CD8-positive, alpha-beta memory T cell (primary cell): ENCODE measurements at regions not wholly inside any gene's neighbourhood (a gene's known extent, or its start where the extent isn't known, plus 50 kb on each side); places are given as distances from the start of the nearest gene placed in this dataset.
"Not testable (repeated sequence)": the region's sequence is repeated elsewhere in the genome, so short reads cannot be mapped to it uniquely, and the experiment has no call there.

Source experiments
- CTCF ChIA-PET: fragments of 350-600 bp; sonication (Branson Sonifier 250); formaldehyde crosslinking; loops from one replicate; lab custom pipeline; 2021; ENCODE audit warnings: antibody characterized with exemption; lab: Charles Lee
- POLR2A ChIA-PET: fragments of 350-600 bp; sonication (Branson Sonifier 250); formaldehyde crosslinking; loops from one replicate; lab custom pipeline; 2021; ENCODE audit warnings: antibody characterized with exemption; lab: Charles Lee
- DNase-seq, 5 donors: peaks; one replicate each; pipeline versions ENCODE4 v3.0.0 to v3.0.0-alpha.2; 2020 to 2022; ENCODE audit warnings: mixed read lengths in 1 of 5
- H3K27ac ChIP-seq: one replicate; pipeline ENCODE4 v1.7.0; 2013; ENCODE audit warnings: low read depth, mild to moderate bottlenecking, low read length, moderate library complexity
- H3K27me3 ChIP-seq: 2 replicates; pipeline ENCODE4 v1.7.0; 2013; ENCODE audit warnings: low read length, mild to moderate bottlenecking; ENCODE audit not compliant: insufficient read depth, poor library complexity, severe bottlenecking
- H3K36me3 ChIP-seq: 2 replicates; pipeline ENCODE4 v1.7.0; 2013; ENCODE audit warnings: mild to moderate bottlenecking, low read length, moderate library complexity; ENCODE audit not compliant: insufficient read depth
- H3K4me1 ChIP-seq: 2 replicates; pipeline ENCODE4 v1.7.0; 2013; ENCODE audit warnings: mild to moderate bottlenecking, low read length, moderate library complexity; ENCODE audit not compliant: insufficient read depth
- H3K4me3 ChIP-seq: 2 replicates; pipeline ENCODE4 v1.7.0; 2013; ENCODE audit warnings: mild to moderate bottlenecking, low read length
- H3K9me3 ChIP-seq: 2 replicates; pipeline ENCODE4 v1.7.0; 2013; ENCODE audit warnings: mild to moderate bottlenecking, low read length
- H3K27ac Mint-ChIP-seq, 8 donors: one replicate each; pipeline ENCODE4 v1.8.0; 2020 to 2021; ENCODE audit warnings: mixed read lengths in 8 of 8, mild to moderate bottlenecking in 6 of 8, inconsistent platforms in 3 of 8, moderate library complexity in 3 of 8
- H3K27me3 Mint-ChIP-seq, 2 donors: one replicate each; pipeline ENCODE4 v1.8.0; 2020 to 2021; ENCODE audit warnings: mixed read lengths in 2 of 2, mild to moderate bottlenecking in 1 of 2, moderate library complexity in 1 of 2
- H3K36me3 Mint-ChIP-seq, 3 donors: one replicate each; pipeline ENCODE4 v1.8.0; 2020 to 2021; ENCODE audit warnings: mixed read lengths in 3 of 3, inconsistent platforms in 1 of 3, mild to moderate bottlenecking in 1 of 3
- H3K4me1 Mint-ChIP-seq, 3 donors: one replicate each; pipeline ENCODE4 v1.8.0; 2020 to 2021; ENCODE audit warnings: mixed read lengths in 3 of 3, inconsistent platforms in 1 of 3, mild to moderate bottlenecking in 1 of 3
- H3K4me3 Mint-ChIP-seq, 7 donors: one replicate each; pipeline ENCODE4 v1.8.0; 2020 to 2021; ENCODE audit warnings: mixed read lengths in 7 of 7, mild to moderate bottlenecking in 6 of 7, moderate library complexity in 4 of 7, inconsistent platforms in 2 of 7
- H3K9me3 Mint-ChIP-seq, 5 donors: one replicate each; pipeline ENCODE4 v1.8.0; 2020 to 2022; ENCODE audit warnings: mixed read lengths in 5 of 5, mild to moderate bottlenecking in 3 of 5, moderate library complexity in 2 of 5, inconsistent platforms in 1 of 5

DNA sequence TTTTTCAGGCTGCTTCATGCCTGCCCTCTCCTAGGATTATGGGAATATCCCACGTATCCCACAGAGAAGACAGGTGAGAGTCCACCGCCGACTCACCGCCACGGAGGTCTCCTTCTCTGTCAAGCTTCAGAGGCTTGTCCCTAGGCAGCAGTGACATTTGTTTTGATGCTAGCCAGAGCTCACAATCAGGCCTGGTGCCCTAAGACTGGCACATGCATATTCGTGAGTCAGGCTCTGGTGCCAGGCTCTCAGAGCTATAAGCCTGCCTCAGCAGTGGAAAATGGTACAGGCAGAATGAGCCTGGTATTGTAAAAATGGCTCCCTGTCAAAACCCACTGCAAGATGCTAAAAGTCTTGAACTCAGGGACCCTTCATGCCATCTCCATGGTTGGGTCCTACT lies 65.5 kb downstream of the RBMY1A1 start:
- H3K4me3 ChIP-seq: no peak overlapping the region
- no peak overlapping the region for H3K27ac ChIP-seq
- no peak overlapping the region for H3K4me3 Mint-ChIP-seq
- no peaks in the 10 kb centered on the region for H3K27me3 ChIP-seq
- H3K9me3 Mint-ChIP-seq: no peaks in the 10 kb centered on the region
- H3K36me3 ChIP-seq: no peaks in the 10 kb centered on the region
- no peaks in the 10 kb centered on the region for H3K27me3 Mint-ChIP-seq
- POLR2A ChIA-PET: no interaction called here
- no peaks in the 10 kb centered on the region for H3K36me3 Mint-ChIP-seq
- H3K4me1 Mint-ChIP-seq: no peaks in the 10 kb centered on the region
- H3K9me3 ChIP-seq: no peaks in the 10 kb centered on the region
- H3K27ac Mint-ChIP-seq: no peak overlapping the region
- CTCF ChIA-PET: no interaction called here
- no peaks in the 10 kb centered on the region for H3K4me1 ChIP-seq
- no peak for DNase-seq

DNA sequence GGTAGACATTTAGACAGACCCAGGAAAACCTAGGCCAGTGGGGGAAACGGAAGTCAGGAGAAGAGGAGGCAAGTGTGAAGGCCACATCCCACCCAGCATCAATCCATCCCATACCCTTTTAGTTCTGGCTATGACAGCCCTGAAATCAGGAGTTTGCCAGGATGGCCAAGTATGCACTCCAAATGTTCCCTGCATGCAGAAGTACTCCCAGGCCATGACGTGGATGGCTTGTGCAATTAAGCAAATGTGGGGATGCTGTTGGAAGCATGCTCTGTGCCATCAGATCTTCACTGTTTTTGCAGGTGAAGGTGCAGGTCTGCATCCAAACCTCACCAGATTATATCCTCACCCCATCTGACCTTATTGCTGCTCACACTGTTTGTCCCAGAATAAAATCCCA lies 66.8 kb downstream of the RBMY1A1 start:
- Histone ChIP-seq H3K27ac (no peak overlapping the region), H3K36me3 (no peaks in the 10 kb centered on the region), H3K4me1 (no peaks in the 10 kb centered on the region), H3K9me3 (no peaks in the 10 kb centered on the region), H3K27me3 (no peaks in the 10 kb centered on the region), H3K4me3 (no peak overlapping the region)
- no peak overlapping the region for H3K4me3 Mint-ChIP-seq
- no peaks in the 10 kb centered on the region for H3K4me1 Mint-ChIP-seq
- CTCF ChIA-PET: no interaction called here
- POLR2A ChIA-PET: no interaction called here
- H3K36me3 Mint-ChIP-seq: no peaks in the 10 kb centered on the region
- no peak overlapping the region for H3K27ac Mint-ChIP-seq
- no peak for DNase-seq
- no peaks in the 10 kb centered on the region for H3K9me3 Mint-ChIP-seq
- H3K27me3 Mint-ChIP-seq: no peaks in the 10 kb centered on the region

DNA sequence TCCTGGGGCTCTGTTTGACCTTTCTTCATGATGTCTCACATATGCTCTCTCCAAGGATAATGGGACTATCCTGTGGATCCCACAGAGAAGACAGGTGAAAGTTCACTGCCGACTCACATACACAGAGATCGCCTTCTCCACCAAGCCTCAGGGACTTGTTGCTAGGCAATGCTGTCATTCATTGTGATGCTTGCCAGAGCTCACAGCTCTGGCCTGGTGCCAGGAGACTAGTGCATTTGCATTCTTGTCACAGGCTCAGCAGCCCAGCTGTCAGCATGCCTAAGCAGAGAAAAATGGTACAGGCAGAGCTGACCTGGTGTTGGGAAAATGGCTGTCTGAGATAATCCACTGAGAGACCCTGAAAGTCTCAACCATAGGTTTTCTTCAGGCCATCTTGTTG lies 67.9 kb downstream of the RBMY1A1 start:
- no peak overlapping the region for H3K27ac Mint-ChIP-seq
- Histone ChIP-seq H3K36me3 (no peaks in the 10 kb centered on the region), H3K27ac (no peak overlapping the region), H3K4me3 (no peak overlapping the region), H3K27me3 (no peaks in the 10 kb centered on the region), H3K9me3 (no peaks in the 10 kb centered on the region), H3K4me1 (no peaks in the 10 kb centered on the region)
- no peak overlapping the region for H3K4me3 Mint-ChIP-seq
- DNase-seq: no peak
- ChIA-PET POLR2A (no interaction called here), CTCF (no interaction called here)
- H3K36me3 Mint-ChIP-seq: no peaks in the 10 kb centered on the region
- no peaks in the 10 kb centered on the region for H3K27me3 Mint-ChIP-seq
- H3K4me1 Mint-ChIP-seq: no peaks in the 10 kb centered on the region
- H3K9me3 Mint-ChIP-seq: no peaks in the 10 kb centered on the region

DNA sequence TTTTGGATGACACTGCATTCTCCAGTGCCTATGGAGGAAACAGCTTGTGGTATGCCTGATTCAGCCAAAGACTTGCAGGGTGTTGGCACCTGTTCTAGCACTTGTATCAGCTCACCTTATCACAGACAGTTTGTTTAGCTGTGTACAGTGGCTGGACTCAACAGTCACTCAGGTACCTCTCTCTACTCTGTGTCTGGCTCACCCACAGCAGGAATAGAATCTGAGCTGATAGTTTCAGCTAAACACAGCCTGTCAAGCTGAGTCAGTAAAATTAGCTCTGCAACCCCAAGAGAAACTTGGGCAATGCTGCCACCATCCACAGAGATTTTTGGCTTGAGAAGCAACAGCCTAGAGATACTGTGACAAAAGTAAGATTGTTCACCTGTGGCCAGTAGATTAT lies 101.5 kb downstream of the RBMY1A1 start:
- H3K4me3 Mint-ChIP-seq: no peak overlapping the region
- no peak for DNase-seq
- Histone ChIP-seq H3K27me3 (no peaks in the 10 kb centered on the region), H3K27ac (no peak overlapping the region), H3K4me3 (no peak overlapping the region), H3K4me1 (no peaks in the 10 kb centered on the region), H3K9me3 (no peaks in the 10 kb centered on the region), H3K36me3 (no peaks in the 10 kb centered on the region)
- no peak overlapping the region for H3K27ac Mint-ChIP-seq
- H3K4me1 Mint-ChIP-seq: no peaks in the 10 kb centered on the region
- ChIA-PET CTCF (no interaction called here), POLR2A (no interaction called here)
- no peaks in the 10 kb centered on the region for H3K9me3 Mint-ChIP-seq
- no peaks in the 10 kb centered on the region for H3K36me3 Mint-ChIP-seq
- H3K27me3 Mint-ChIP-seq: no peaks in the 10 kb centered on the region

DNA sequence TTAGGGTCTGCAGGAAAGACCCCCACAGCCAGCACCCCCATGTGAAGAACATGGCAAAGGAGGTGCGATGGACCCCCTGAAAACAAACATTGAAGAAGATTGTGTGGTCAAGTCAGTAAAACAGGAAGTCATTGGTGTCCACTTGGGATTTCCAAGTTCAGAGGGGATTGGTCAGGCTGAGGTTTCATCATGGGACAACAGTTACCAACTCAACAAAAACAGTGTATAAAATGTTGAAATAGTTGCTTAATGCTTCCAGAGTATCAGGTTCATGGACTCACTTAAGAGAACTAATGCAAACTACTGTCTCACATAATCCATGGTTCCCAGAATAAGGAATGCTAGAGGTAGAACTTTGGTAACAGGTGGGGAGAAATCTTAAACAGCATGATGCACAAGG lies 115.8 kb downstream of the RBMY1A1 start:
- Histone ChIP-seq H3K4me1 (no peaks in the 10 kb centered on the region), H3K27me3 (no peaks in the 10 kb centered on the region), H3K4me3 (no peak overlapping the region), H3K36me3 (no peaks in the 10 kb centered on the region), H3K9me3 (no peaks in the 10 kb centered on the region), H3K27ac (no peak overlapping the region)
- Mint-ChIP-seq H3K4me1 (no peaks in the 10 kb centered on the region), H3K36me3 (no peaks in the 10 kb centered on the region), H3K9me3 (no peaks in the 10 kb centered on the region), H3K27ac (no peak overlapping the region), H3K4me3 (no peak overlapping the region), H3K27me3 (no peaks in the 10 kb centered on the region)
- ChIA-PET POLR2A (no interaction called here), CTCF (no interaction called here)
- no peak for DNase-seq

DNA sequence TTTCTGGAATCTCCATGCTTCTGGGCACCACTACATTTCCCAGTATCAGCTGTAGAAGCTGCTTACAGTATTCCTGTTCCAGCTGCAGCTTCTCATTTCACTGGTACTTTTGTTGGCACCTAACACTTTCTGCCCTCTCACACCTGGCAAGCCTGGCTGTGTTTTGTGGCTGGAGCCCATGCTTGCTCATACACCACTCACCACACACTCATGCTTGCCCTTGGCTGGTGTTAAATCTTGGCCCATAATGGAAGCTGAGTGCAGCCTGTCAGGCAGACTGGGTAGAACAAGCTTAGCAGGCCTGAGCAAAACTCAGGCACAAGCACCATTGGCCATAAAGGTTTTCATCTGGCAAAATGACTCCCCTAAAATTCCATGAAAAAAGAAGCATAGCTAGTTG lies 124.4 kb downstream of the RBMY1A1 start:
- H3K4me1 Mint-ChIP-seq, H3K9me3 ChIP-seq, H3K9me3 Mint-ChIP-seq, H3K4me3 ChIP-seq, DNase-seq, H3K27ac Mint-ChIP-seq, H3K36me3 ChIP-seq, H3K27me3 Mint-ChIP-seq, H3K27me3 ChIP-seq, POLR2A ChIA-PET, CTCF ChIA-PET, H3K27ac ChIP-seq, H3K4me3 Mint-ChIP-seq, H3K36me3 Mint-ChIP-seq, H3K4me1 ChIP-seq: not testable (repeated sequence)

DNA sequence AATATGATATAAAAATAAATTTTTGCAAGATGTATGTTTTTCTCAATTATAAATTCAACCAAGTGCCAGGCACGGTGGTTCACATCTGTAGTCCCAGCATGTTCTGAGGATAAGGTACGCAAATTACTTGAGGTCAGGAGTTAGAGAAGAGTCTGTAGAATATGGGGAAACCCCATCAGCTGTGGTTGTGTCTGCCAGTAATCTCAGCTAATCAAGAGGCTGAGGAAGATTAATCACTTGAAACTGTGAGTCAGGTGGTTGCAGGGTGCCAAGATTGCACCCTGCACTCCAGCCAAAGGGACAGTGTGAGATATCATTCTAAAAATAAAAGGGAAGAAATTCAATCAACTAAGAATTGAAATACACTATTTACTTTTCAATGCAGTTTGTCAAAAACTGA lies 144.9 kb downstream of the RBMY1A1 start:
- H3K4me1 Mint-ChIP-seq, POLR2A ChIA-PET, H3K36me3 Mint-ChIP-seq, H3K4me3 Mint-ChIP-seq, H3K27me3 Mint-ChIP-seq, DNase-seq, H3K9me3 Mint-ChIP-seq, H3K9me3 ChIP-seq, H3K27ac Mint-ChIP-seq, CTCF ChIA-PET, H3K4me1 ChIP-seq, H3K27ac ChIP-seq, H3K27me3 ChIP-seq, H3K4me3 ChIP-seq, H3K36me3 ChIP-seq: not testable (repeated sequence)

DNA sequence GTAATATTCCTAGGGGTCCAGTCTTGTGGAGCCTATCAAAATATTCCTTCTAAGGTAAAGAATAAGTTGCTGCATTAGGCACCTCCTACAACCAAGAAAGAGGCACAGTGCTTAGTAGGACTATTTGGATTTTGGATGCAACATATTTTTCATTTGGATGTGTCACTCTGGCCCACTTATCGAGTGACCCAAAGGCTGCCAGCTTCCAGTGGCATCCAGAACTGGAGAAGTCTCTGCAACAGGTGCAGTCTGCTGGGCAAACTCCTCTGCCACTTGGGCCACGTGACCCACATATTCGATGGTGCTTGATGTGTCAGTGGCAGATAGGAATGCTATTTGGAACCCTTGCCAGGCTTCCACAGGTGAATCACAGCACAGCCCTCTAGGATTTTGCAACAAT lies 151.7 kb downstream of the RBMY1A1 start:
- H3K4me1 Mint-ChIP-seq, H3K36me3 Mint-ChIP-seq, H3K4me1 ChIP-seq, H3K4me3 Mint-ChIP-seq, H3K27me3 Mint-ChIP-seq, H3K4me3 ChIP-seq, H3K27me3 ChIP-seq, H3K27ac ChIP-seq, CTCF ChIA-PET, H3K9me3 Mint-ChIP-seq, DNase-seq, POLR2A ChIA-PET, H3K9me3 ChIP-seq, H3K27ac Mint-ChIP-seq, H3K36me3 ChIP-seq: not testable (repeated sequence)

DNA sequence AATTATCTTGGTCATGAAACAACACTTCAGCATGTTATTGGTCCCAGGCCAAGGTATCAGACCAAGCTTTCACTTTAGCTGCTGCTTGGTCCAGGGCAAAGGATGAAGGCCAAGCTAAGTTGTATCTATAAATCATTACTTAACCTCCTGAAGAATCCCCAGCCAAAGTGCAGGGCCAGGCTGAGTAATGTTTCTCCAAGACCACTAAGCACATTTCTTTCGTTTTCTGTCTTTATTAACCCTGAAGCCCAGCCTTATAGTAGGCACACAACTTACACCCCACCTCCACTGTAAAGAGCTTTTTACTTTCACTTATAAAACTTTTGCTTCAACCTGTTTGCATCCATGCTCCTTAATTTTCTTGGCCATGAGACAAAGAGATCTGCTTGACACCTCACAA lies 167.3 kb downstream of the RBMY1A1 start:
- H3K9me3 Mint-ChIP-seq, H3K4me3 ChIP-seq, CTCF ChIA-PET, H3K36me3 Mint-ChIP-seq, H3K4me1 Mint-ChIP-seq, H3K36me3 ChIP-seq, H3K27me3 Mint-ChIP-seq, H3K4me3 Mint-ChIP-seq, H3K27ac ChIP-seq, DNase-seq, H3K27ac Mint-ChIP-seq, H3K27me3 ChIP-seq, H3K4me1 ChIP-seq, H3K9me3 ChIP-seq: not testable (repeated sequence)
- POLR2A ChIA-PET: interaction anchor here (0.6 kb wide), 1 partner anchor 1051 kb away, joined by 10 read pairs; no protein-coding TSS in a partner anchor
